Suprapubic skin (tissue), 4 donors: ENCODE measurements at regions not wholly inside any gene's neighbourhood (a gene's known extent, or its start where the extent isn't known, plus 50 kb on each side); places are given as distances from the start of the nearest gene placed in this dataset.

ENCODE experiments used
- DNase-seq, 2 donors: peaks; one replicate each; pipeline ENCODE4 v3.0.0-alpha.2; 2019; ENCODE audit warnings: low spot score in 2 of 2
- H3K27ac ChIP-seq: fragments of 200-600 bp; sonication (generic); one replicate; pipeline ENCODE4 v1.5.1; 2019
- H3K27me3 ChIP-seq: fragments of 200-600 bp; sonication (generic); one replicate; pipeline ENCODE4 v1.5.1; 2019
- H3K36me3 ChIP-seq: fragments of 200-600 bp; sonication (generic); one replicate; pipeline ENCODE4 v1.5.1; 2019
- H3K4me1 ChIP-seq: fragments of 200-600 bp; sonication (generic); one replicate; pipeline ENCODE4 v1.5.1; 2019
- H3K4me3 ChIP-seq: fragments of 200-600 bp; sonication (generic); one replicate; pipeline ENCODE4 v1.5.1; 2019; ENCODE audit warnings: mild to moderate bottlenecking
- H3K9me3 ChIP-seq: fragments of 200-600 bp; sonication (generic); one replicate; pipeline ENCODE4 v1.5.1; 2019
- CTCF ChIP-seq, 2 donors: fragments of 200-600 bp in 1 of 2; fragments of 450-650 bp in 1 of 2; sonication (generic) in 1 of 2; IDR thresholded peaks; one replicate each; pipeline ENCODE4 v1.5.1; 2016 to 2019; ENCODE audit warnings: antibody characterized with exemption in 2 of 2, mild to moderate bottlenecking in 1 of 2, moderate library complexity in 1 of 2
- EP300 ChIP-seq: sonication (generic); formaldehyde crosslinking; IDR thresholded peaks from one replicate; pipeline ENCODE4 v1.6.1; 2017; ENCODE audit warnings: antibody characterized with exemption
- POLR2A ChIP-seq, 2 donors: fragments of 450-650 bp; IDR thresholded peaks; one replicate each; pipeline ENCODE4 v1.6.1; 2017; ENCODE audit warnings: antibody characterized with exemption in 2 of 2, mild to moderate bottlenecking in 2 of 2, moderate library complexity in 2 of 2
- POLR2AphosphoS5 ChIP-seq, 3 donors: sonication (generic); formaldehyde crosslinking; IDR thresholded peaks; one replicate each; pipeline ENCODE4 v1.6.1; 2017; ENCODE audit warnings: antibody characterized with exemption in 3 of 3
- WGBS: methylation state at CpG from one replicate; pipeline ENCODE4 v1.1.5; 2018; 5-methylcytosine and 5-hydroxymethylcytosine counted together

DNA sequence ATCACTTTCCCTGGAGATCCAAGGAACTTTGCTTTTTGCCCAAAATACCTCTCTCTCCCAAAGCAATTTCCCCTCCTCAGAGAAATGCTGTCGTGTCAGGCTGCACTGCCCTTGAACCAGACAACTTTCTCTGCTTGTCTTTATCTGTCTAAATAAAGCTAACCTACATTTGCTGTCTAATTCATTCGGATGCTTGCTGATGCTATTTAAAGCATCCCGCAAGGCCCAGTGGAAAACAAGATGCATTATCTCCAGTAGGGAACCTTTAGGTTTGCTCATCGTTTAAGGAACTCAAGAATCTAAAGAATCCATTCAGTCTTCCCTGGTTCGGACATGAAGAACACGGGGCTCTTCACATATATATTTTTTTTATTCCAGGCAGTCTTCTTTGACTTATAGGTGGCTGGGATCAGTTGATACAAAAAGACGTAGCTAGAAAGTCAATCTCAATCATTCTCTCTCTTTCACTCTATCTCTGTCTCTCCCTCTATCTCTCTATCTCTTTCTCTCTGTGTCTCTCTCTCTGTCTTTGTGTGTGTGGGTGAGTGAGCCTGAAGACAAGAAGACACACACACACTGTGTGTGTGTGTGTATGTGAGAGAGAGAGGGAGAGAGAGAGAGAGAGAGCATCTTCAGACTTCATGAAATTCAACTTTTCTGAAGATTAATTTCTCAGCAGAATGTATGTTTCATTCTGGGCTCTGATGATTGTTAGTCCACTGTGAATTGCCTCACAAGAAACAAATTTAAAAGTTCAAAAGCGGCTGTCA is 92.8 kb upstream of the MKLN1 start:
- Histone ChIP-seq H3K27ac (no peak overlapping the region), H3K27me3 (no peaks in the 10 kb centered on the region), H3K4me3 (no peak overlapping the region), H3K4me1 (no peaks in the 10 kb centered on the region), H3K36me3 (no peaks in the 10 kb centered on the region), H3K9me3 (peaks cover 4% of the 10 kb centered on the region)
- 72% methylated on average over 8 of the region's 8 CpGs for WGBS
- DNase-seq, result no peak
- TF ChIP-seq CTCF (IDR thresholded peaks at IDR 0.05) (no peak), EP300 (no peak), POLR2A (IDR thresholded peaks at IDR 0.05) (no peak), POLR2AphosphoS5 (IDR thresholded peaks at IDR 0.05) (no peak)

DNA sequence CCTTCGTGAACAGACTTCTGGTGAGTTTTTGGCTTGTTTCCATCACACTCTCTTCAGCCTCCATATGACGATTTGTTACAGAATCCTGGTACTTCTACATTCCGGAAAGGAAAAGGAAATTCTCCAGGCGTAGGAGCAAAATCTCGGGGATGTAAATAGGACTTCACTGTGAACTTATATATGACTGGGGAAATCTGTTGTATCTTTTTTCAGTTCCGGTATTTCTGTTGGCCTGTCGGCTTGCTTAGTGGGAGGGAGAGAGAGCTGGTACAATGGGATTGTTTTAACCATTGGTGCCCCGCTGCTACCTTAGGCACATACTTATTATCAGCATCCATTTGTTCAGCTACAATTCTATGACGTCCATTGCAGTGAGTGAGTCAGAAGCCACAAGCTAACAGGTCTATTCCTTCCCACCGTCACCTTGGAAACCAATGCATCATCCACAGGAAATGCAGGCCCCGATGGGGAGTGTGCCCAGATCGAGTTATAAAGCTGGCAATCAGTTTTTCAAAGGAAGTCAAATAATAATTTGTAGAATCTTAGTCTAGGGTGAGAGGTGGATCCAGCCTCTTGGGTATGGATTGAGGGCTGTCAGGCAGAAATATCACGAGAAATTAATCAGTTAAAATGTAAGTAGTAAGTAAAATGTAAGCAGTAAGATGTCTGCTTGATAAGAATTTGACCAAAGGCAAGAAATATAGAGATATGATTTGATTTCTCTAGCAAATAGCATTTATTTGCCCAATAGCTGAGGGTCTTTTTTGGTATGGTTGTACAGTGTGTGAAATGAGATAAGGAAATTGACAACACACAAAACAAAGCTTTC is 92.0 kb upstream of the MKLN1 start:
- Histone ChIP-seq H3K27me3 (no peaks in the 10 kb centered on the region), H3K4me3 (no peak overlapping the region), H3K36me3 (no peaks in the 10 kb centered on the region), H3K27ac (no peak overlapping the region), H3K9me3 (peaks cover 4% of the 10 kb centered on the region), H3K4me1 (no peaks in the 10 kb centered on the region)
- TF ChIP-seq POLR2A (IDR thresholded peaks at IDR 0.05) (no peak), EP300 (no peak), POLR2AphosphoS5 (IDR thresholded peaks at IDR 0.05) (no peak), CTCF (IDR thresholded peaks at IDR 0.05) (no peak)
- WGBS, result 54% methylated on average over 13 of the region's 13 CpGs
- DNase-seq, result no peak

GRCh38 chr7:131236318-131236672 is 91.4 kb upstream of the MKLN1 start:
- WGBS, result 92% methylated on average over 6 of the region's 6 CpGs
- Histone ChIP-seq H3K36me3 (no peaks in the 10 kb centered on the region), H3K27me3 (no peaks in the 10 kb centered on the region), H3K9me3 (peaks cover 4% of the 10 kb centered on the region), H3K27ac (no peak overlapping the region), H3K4me3 (no peak overlapping the region), H3K4me1 (no peaks in the 10 kb centered on the region)
- TF ChIP-seq POLR2AphosphoS5 (IDR thresholded peaks at IDR 0.05), result no peak
- TF ChIP-seq CTCF (IDR thresholded peaks at IDR 0.05), result no peak
- TF ChIP-seq POLR2A (IDR thresholded peaks at IDR 0.05), result no peak
- no peak for TF ChIP-seq EP300
- DNase-seq, result no peak

- WGBS, result 81% methylated on average over 2 of the region's 2 CpGs
- H3K27ac ChIP-seq, result no peak overlapping the region
- no peaks in the 10 kb centered on the region for H3K27me3 ChIP-seq
- no peaks in the 10 kb centered on the region for H3K4me1 ChIP-seq
- no peak for DNase-seq
- peaks cover 4% of the 10 kb centered on the region for H3K9me3 ChIP-seq
- TF ChIP-seq CTCF (IDR thresholded peaks at IDR 0.05) (no peak), EP300 (no peak)
- H3K4me3 ChIP-seq, result no peak overlapping the region
- H3K36me3 ChIP-seq, result no peaks in the 10 kb centered on the region
Observed at GRCh38 chr7:131238347-131238931, 89.2 kb upstream of the MKLN1 start.

GRCh38 chr7:131241386-131241785 is 86.3 kb upstream of the MKLN1 start:
- WGBS, result 94% methylated on average over 3 of the region's 3 CpGs
- TF ChIP-seq POLR2A (IDR thresholded peaks at IDR 0.05), result no peak
- TF ChIP-seq CTCF (IDR thresholded peaks at IDR 0.05), result no peak
- TF ChIP-seq POLR2AphosphoS5 (IDR thresholded peaks at IDR 0.05), result no peak
- no peak for TF ChIP-seq EP300
- DNase-seq, result no peak
- peaks cover 4% of the 10 kb centered on the region for H3K9me3 ChIP-seq
- no peaks in the 10 kb centered on the region for H3K27me3 ChIP-seq
- H3K4me3 ChIP-seq, result no peak overlapping the region
- no peak overlapping the region for H3K27ac ChIP-seq
- no peaks in the 10 kb centered on the region for H3K36me3 ChIP-seq
- H3K4me1 ChIP-seq, result no peaks in the 10 kb centered on the region
